Suppressor macrophage (primary cell): ENCODE measurements at regions not wholly inside any gene's neighbourhood (a gene's known extent, or its start where the extent isn't known, plus 50 kb on each side); places are given as distances from the start of the nearest gene placed in this dataset.

Experiments
- DNase-seq, 4 experiments: peaks; one replicate each; pipeline ENCODE4 v3.0.0-alpha.2; 2020 to 2022

DNA sequence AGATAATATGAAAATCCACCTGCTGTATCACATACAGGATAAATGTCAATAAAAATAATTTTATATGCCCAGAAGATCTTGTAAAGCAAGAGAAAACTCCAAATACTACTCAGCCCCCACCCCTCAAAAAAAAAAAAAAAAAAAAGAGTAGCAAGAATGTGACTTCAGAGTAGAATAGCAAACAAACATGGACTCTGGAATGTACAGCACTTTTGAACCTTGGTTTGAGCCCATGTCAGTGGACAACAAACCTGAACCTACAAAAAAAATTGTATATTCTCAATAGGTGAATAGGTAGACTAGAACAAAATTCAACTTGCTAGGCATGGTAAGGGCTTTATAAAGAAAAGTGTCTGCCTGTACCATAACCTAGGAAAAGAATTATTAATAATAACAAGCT lies 428.0 kb downstream of the SLITRK6 start:
- DNase-seq = no peak

DNA sequence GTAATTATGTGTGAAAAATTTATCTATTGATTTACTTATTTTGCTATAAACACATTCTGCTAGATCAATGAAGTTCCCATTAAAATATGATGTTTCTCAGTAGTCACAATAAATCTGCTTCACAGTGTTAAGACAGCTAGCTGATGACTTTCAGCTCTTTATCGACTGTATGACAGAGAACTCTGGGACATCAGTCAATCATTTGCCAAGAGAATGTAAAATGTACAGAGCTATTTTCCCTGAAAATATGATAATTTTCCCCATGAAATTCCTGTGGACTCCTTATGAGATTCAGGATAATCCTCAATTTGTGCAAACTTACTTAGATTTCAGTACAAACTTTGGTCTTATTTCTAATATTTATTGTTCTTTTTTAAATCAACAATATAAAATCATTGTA lies 430.5 kb downstream of the SLITRK6 start:
- no peak for DNase-seq

DNA sequence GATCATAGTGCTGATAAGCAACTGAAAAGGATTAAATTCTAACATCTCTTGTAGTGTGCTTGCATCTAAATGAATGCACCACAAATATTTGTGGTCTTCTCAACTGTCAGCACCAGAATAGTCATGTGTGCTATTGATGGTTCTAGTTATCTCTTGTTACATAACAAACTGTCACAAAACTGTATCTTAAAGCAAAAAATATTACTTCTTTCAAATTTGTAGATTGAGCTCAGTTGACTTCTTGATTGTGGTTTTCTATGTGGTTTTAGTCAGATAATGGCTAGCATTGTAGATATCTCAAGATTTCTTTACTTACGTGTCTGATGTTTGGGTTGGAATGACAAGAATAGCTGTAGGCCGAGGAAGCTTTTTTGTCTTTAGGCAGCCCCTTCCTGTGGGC lies 431.3 kb downstream of the SLITRK6 start:
- DNase-seq = no peak

DNA sequence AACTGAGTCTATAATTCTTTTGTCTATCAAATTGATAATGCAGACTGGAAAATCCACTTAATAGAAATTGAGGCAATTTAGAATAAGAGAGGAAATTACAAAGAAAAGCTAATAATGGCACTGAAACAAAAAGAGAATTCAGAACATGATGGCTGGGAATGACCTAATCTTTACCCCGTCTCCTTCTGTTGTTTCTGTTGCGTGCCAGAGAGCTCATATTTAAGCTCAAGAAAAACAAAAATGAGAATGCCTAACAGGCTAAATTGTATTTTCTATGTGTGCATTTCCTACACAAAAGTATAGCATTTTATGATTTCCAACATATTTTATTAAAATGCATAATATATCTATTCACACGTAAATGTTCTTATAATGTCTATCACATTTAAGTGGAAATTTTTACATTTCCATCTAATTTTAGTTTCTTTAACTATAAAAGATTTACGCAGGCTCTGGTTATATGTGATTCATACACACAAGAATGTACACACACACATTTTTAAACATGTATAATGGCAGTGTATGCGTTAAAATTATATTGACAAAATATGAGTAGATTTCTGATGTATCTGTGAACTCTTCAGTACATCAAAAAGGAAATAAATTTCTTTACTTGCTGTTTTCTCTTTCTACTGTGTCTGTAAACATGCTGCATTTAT lies 432.3 kb downstream of the SLITRK6 start:
- no peak for DNase-seq

DNA sequence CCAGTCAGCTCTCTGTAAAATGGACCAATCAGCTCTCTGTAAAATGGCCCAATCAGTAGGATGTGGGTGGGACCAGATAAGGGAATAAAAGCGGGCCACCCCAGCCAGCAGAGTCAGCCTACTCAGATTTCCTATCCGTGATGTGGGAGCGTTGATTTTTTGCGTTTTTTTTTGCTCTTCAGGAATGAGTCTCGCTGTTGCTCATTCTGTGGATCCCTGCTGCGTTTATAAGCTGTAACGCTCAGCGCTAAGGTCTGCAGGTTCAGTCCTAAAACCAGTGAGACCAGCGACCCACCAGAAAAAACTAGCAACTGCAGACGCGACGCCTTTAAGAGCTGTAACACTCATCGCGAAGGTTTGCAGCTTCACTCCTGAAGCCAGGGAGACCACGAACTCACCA lies 435.7 kb downstream of the SLITRK6 start:
- DNase-seq = no peak

DNA sequence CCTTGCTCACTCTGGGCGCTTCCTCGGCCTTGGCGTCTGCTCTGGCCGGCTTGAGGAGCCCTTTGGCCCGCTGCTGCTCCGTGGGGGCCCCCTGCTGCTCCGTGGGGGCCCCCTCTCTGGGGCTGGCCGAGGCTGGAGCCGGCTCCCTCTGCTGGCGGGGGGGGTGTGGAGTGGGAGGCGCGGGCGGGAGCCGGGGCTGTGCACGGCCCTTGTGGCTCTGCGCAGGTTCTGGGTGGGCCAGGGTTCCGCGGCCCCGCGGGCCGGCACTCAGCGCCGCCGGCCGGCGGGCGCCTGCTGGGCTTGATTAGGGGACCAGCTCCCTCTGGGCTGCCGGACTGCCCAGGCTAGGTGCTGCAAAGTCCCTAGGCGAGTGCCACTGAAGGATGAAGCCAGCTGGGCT lies 436.2 kb downstream of the SLITRK6 start:
- no peak for DNase-seq

DNA sequence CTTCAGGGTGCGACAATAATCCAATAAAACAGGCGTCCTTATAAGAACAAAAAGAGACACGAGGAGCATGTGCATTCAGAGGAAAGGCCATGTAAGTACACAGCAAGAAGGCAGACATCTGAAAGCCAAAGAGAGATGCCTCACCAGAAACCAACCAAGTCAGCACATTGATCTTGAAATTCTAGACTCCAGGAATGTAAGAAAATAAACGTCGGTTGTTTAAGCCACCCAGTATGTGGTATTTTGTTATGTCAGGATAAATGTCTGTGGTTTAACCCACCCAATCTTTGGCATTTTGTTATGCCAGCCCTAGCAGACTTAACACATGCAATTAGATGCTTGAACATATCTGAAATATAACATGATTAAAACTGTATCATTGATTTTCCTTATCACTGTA lies 452.0 kb downstream of the SLITRK6 start:
- DNase-seq = no peak

DNA sequence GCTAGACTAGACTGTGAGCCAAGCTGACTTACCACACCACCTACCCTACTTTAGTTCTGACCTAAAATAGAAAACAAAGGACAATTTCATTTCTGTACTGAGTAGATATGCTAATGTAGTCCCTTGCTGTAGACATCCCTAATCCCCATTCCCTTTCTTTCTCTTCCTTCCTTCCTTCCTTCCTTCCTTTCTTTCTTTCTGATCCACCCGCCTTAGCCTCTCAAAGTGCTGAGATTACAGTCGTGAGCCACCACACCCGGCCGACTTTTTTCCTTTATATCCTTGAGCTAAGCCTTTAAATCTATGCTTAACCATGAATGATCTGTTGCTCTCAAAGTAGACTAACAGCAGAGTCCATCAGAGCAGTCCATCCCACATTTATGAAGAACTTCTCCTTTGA lies 465.0 kb downstream of the SLITRK6 start:
- no peak for DNase-seq

DNA sequence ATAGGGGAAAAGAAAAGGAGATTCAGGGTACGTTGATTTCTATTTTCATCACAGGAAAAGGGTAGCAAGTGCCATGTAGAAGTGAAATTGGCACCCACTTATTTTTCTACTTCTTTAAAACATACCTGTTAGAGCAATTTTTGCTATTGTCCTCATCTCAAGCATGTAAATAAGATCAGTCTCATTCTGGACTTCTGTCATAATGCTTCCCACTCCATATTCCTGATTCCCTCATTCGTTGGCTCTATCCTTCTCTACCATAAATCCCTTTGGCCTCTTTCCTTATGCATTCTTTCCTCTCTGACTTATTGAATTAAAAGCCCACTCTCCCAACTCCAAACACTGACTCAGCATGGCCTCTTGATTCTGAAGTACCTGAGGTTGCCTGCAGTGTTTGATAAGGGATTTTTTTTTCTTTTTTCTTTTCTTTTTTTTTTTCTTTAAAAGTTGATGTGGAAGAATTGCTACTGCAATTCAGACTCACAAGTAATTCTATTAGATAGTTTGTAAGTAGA lies 465.7 kb downstream of the SLITRK6 start:
- no peak for DNase-seq

DNA sequence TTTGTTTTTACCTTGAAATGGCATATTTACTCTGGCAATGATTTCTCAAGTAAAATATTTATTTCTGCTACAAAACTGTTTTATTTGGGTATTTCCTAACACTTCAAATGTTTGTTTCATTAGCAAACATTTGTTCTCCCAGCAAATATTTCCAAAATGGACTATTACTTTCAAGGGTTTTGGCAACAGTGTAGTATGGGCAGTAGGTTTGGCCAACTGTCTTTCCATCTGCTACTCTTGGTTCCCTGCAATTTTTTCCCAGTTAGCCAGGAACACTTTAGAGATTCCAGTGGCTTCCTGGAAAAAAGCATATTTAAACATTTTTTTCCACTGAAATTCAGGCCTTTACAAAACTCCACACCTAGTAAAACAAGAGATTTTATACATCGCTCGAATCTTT lies 466.6 kb downstream of the SLITRK6 start:
- DNase-seq = no peak

DNA sequence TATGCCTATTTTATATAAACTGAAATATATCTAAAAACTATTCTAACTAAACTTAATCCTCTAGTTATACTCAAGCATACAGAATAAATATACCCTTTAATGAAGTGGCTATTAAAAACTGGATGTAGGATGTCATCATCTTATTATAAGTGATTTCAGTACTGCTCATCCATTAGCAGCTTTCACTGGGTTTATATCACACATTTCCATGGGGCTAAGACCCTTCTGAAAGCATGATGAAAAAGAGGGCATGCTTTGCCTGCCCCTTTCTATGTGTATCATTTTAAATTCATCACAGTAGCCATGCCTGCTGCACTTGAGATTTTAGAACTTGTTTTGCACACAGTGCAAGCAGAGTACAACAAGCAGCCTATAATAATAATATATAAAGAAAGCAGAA lies 477.5 kb downstream of the SLITRK6 start:
- DNase-seq = no peak

DNA sequence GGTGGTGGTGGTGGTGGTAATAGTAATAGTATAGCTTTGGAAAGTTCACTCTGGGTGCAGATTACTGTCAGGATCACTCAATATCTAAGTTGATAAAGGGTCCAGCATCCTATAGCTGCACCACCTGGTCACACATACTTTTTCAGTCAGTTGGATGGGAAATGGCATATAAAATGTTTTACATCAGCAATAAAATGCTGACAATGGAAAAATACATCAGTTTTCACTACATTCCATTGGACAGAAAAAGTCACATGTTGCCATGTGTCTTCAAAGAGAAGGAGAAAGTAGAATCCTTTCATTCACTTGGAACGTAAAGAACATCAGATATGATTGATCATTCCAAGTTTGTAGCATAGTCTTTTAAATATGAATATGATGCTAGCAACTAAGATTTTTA lies 481.4 kb downstream of the SLITRK6 start:
- DNase-seq = no peak

DNA sequence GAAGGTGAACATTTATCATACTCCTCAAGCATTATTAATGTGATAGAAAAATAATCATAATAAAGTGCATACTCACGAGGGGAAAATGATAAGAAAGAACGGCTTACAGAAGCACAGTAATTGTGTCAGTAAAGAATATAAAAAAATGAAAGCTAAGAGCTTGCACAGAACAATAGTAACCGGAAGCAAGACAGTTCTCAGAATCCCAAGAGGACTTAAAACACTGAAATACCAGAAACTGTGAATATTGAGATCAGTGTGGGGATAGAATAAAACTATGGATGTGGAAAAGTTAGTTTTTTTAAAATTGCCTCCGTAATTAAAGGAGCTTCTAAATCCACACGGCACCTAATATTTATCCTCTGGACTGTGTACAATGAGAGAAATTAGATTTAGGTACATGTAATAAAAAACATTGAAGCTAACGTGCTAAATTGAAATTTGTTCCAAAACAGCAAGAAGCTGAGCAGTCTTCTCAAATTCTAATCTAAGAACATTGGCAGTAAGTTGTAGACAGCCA lies 482.7 kb downstream of the SLITRK6 start:
- no peak for DNase-seq

DNA sequence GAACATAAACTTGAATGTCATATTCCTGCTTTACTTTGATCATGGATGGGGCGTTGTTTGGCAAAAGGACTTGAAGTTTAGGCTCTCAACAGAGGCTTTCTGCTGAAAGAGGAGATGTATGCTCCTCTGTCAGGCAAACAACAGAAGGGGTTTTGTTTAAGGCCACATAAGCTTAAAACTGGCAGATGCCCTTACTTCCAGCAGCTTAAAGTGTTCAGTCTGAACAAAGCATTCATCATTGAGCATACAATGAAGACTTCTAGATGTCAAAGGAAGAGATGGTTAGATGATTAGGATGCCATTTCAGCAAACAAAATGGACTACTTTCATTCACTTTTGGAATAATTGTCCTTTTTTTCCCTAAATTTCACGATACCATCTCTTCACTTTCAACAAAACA lies 484.5 kb downstream of the SLITRK6 start:
- no peak for DNase-seq

DNA sequence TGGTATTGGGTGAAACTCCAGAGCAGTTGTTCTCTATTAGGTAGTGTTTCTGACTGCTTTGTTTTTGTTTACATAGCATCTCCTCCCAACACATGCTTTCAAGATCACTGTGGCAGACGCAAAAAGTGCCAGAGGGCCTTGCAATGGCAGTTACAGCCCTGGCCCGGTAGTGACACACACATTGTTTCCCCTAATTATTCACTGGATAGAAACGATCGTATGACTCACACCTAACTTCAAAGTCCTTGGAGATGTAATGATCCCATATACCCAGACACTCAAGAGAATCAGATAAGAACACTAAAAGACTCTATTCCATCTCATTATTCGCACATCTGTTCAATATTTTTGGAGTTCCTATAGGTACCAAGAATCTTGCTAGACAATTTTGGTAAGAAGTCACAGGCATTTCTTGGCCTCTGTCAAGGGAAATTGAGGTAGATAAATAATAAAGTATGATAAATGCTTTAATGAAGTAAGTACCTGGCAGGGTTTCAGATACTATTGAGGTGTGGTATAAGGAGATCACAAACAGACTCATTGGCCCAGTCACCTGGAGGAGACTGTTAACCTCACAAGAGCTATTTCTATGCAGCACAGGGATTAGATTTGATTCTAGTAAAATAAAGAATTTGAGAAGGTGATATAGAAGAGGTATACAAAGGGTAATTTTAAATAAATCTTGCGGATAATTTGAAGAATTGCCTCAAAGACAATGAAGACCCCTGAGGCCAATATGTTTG lies 485.3 kb downstream of the SLITRK6 start:
- no peak for DNase-seq

DNA sequence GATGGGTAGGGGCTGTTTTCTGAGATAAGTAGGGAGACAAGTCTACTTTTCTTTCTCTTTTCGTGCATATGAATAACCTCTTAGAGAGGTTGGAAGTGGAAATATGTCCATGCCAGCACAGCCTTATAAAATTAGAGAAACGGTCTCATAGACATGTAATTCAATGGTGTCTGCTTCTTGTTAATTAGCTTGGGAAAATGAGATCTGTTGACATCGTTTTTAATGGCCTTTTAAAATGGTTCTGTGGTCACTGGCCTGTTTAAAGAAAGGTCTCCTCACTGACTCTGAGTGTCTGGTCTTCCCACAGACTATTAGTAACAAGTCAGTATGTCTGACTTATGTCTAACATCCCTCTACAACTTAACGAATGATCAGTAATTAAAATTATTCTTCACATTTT lies 487.1 kb downstream of the SLITRK6 start:
- no peak for DNase-seq

DNA sequence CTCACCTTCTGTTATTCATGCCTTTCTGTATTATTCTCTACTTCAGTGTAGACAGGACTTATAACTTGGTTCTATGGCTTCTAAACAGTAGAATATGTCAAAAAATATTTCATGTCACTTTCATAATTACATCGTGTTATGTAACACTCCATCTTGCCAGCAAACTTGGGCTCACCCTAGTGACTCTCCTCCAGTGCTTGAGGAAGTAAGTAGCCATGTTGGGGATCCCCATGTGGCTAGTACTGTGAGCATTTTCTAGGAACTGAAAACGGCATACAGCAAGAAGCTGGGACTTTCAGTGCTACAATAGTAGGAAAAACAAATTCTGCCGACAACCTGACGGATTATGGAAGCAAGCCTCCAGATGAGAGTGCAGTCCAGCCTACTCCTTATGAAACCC lies 495.6 kb downstream of the SLITRK6 start:
- no peak for DNase-seq

DNA sequence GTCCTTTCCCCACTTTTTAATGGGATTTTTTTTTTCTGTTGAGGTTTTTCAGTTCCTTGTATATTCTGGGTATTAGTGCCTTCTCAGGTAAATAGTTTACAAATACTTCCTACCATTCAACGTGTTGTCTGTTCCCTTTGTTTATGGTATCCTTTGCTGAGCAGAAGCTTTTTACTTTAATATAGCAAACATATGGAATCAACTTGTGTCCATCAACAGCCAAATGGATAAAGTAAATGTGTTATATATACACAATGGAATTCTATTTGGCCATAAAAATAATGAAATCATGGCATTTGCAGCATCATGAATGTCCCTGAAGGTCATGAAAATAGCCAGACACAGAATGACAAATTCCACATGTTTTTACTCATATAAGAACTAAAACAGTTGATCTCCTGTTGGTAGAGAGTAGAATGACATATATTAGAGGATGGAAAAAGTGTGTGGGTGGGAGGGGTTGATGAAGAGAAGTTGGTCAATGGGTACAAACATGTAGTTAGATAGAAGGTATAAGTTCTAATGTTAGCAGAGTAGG lies 500.8 kb downstream of the SLITRK6 start:
- no peak for DNase-seq

DNA sequence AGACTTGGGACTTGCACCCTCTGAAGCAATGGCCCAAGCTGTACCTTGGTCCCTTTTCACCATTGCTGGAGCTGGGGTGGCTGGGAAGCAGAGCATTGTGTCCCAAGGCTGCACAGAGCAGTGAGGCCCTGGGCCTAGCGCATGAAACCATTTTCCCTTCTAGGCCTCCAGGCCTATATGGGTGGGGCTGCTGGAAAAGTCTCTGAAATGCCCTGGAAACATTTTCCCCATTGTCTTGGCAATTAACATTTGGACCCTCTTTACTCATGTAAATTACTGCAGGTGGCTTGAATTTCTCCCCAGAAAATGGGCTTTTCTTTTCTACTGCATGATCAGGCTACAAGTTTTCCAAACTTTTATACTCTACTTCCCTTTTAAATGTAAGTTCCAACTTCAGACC lies 510.5 kb downstream of the SLITRK6 start:
- no peak for DNase-seq

DNA sequence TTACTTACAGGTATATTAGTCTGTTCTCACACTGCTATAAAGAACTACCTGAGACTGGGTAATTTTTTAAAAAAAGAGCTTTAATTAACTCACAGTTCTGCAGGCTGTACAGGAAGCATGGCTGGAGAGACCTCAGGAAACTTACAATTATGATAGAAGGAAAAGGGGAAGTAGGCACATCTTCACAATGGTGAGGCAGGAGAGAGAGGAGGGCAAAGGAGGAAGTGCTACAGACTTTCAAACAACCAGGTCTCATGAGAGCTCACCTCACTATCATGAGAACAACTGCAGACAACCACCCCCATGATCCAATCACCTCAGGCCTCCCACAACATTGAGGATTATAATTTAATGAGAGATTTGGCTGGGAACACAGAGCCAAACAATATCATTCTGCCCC lies 511.7 kb downstream of the SLITRK6 start:
- no peak for DNase-seq

DNA sequence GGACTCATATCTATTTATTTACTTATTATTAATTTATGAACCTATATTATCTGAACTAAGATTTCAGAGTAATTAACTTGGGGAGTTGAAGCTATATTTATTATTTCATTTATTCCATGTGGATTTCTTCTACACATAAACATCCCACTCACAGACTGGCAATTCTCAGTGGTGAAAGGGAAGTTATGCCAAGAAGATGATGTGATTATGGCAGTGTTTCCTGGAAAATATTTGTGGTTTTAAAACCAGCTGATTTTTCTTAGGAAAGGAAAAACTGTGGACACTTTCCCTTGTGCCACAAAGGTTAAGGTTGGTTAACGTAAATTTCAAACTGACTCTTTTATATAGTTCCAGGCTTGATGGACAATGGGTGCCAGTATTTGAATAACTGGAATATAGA lies 513.1 kb downstream of the SLITRK6 start:
- no peak for DNase-seq

DNA sequence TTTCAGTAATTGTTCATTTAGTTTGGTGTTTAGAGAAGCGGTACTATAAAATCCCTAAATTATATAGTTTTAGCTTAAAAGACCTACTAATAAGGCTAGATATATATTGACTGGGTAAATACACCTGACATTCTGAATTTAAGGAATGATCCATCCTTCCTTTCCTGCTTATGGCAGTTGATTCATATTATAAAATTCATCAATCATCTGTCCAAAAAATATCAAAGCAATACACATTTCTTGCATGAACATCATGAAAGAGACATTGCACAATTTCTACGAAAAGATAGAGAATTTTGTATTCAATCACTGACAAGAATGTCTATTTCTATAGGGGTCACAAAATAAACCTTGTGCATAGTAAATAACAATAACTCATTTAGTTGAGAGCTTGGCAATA lies 514.9 kb downstream of the SLITRK6 start:
- DNase-seq = no peak

DNA sequence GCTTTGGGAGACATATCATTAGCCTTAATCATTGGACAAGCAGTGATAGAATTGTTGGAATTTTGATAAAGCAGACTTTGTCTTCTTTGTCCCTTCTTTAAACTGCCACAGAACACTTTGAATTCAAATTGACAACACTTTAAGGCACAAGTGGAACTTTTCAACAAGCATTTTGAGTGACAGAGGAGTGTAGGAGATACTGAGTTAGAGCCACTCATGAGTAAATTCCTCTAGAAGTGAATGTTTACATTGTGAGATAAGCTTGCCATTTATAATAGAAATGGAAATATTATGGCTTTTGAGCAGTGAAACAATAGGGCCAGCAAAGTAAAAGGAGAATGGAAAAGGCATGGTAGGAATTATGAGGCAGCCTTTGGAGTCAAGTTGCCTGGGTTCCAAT lies 515.8 kb downstream of the SLITRK6 start:
- no peak for DNase-seq

DNA sequence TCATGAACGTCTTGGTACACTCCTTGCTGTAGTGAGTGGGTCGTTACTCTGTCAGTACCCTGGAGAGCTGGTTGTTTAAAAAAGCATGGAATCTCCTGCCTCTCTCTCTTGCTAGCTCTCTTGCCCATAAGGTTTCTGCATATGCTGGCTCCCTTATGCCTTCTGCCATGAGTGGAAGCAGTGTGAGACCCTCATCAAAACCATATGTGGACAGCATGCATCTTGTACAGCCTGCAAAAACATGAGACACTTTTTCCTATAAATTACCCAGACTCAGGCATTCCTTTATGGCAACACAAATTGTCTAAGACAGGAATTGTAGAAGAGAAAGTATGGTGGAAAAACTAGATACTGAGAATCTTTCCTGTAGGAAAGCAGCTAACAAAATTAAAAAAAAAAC lies 516.3 kb downstream of the SLITRK6 start:
- DNase-seq = no peak
